HG03139 (cell line): ENCODE measurements at regions not wholly inside any gene's neighbourhood (a gene's known extent, or its start where the extent isn't known, plus 50 kb on each side); places are given as distances from the start of the nearest gene placed in this dataset.
A peak's percentile ranks its signal among the peaks of the same experiment; 100 is the strongest.
"Not testable (repeated sequence)": the region's sequence is repeated elsewhere in the genome, so short reads cannot be mapped to it uniquely, and the experiment has no call there.

ENCODE experiments used
- ATAC-seq: cut with Tn5 transposase; IDR thresholded peaks from one replicate; pipeline ENCODE4 v1.9.1; 2021; ENCODE audit not compliant: unreplicated experiment

GRCh38 chr7:142507066-142507465 lies 242.2 kb upstream of the PRSS1 start:
- ATAC-seq, result not testable (repeated sequence)

GRCh38 chr7:142506601-142507000 lies 242.7 kb upstream of the PRSS1 start:
- ATAC-seq, result no peak

GRCh38 chr7:142503949-142504348 lies 245.3 kb upstream of the PRSS1 start:
- not testable (repeated sequence) for ATAC-seq

- no peak for ATAC-seq
Observed at GRCh38 chr7:142503036-142503435, 245.2 kb upstream of the PRSS58 start.

- ATAC-seq, result no peak
Observed at GRCh38 chr7:142501434-142501833, 243.6 kb upstream of the PRSS58 start.

- ATAC-seq, result no peak
Observed at GRCh38 chr7:142500366-142500765, 242.5 kb upstream of the PRSS58 start.

- ATAC-seq, result no peak
Observed at GRCh38 chr7:142499635-142500034, 241.8 kb upstream of the PRSS58 start.

- ATAC-seq, result no peak
Observed at GRCh38 chr7:142498364-142498763, 240.5 kb upstream of the PRSS58 start.

GRCh38 chr7:142496545-142496991 lies 238.7 kb upstream of the PRSS58 start:
- no peak for ATAC-seq

- not testable (repeated sequence) for ATAC-seq
Observed at GRCh38 chr7:142495879-142496278, 238.0 kb upstream of the PRSS58 start.

- not testable (repeated sequence) for ATAC-seq
Observed at GRCh38 chr7:142495301-142495700, 237.4 kb upstream of the PRSS58 start.

GRCh38 chr7:142494021-142494420 lies 236.2 kb upstream of the PRSS58 start:
- no peak for ATAC-seq

- ATAC-seq, result no peak
Observed at GRCh38 chr7:142488842-142489241, 231.0 kb upstream of the PRSS58 start.

GRCh38 chr7:142488036-142488633 lies 230.3 kb upstream of the PRSS58 start:
- no peak for ATAC-seq

GRCh38 chr7:142487565-142487964 lies 229.7 kb upstream of the PRSS58 start:
- ATAC-seq, result not testable (repeated sequence)

- ATAC-seq, result no peak
Observed at GRCh38 chr7:142487124-142487523, 229.3 kb upstream of the PRSS58 start.

- ATAC-seq, result no peak
Observed at GRCh38 chr7:142485617-142486226, 227.9 kb upstream of the PRSS58 start.

- ATAC-seq, result no peak
Observed at GRCh38 chr7:142483659-142484317, 225.9 kb upstream of the PRSS58 start.

GRCh38 chr7:142482891-142483658 lies 225.2 kb upstream of the PRSS58 start:
- ATAC-seq, result peak; percentile 47

GRCh38 chr7:142481548-142481947 lies 223.7 kb upstream of the PRSS58 start:
- no peak for ATAC-seq

- ATAC-seq, result peak; percentile 71
Observed at GRCh38 chr7:142478479-142479220, 220.8 kb upstream of the PRSS58 start.
